ENCODE measurements at regions not wholly inside any gene's neighbourhood (a gene's known extent, or its start where the extent isn't known, plus 50 kb on each side); places are given as distances from the start of the nearest gene placed in this dataset.
"Not testable (repeated sequence)": the region's sequence is repeated elsewhere in the genome, so short reads cannot be mapped to it uniquely, and the experiment has no call there.

DNA sequence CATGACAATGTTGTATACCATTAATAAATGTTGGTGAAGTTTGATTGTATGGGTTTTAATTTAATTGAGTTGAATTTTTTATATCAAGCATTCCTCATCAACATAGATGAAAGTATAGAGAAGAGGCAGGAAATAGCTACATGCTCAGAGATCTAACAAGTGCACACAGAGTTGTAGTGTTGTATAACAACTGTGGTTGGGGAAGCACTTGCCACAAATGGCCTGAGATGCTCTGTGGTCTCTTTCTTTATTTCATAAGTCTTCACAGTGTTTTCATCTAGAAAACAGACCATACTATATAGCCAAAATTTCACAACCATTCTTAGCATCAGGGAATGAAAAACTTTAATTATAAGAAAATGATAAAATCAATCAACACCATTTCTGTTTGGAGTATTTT, 682.6 kb upstream of the NECTIN3 start:
- DNase-seq = no peak

DNA sequence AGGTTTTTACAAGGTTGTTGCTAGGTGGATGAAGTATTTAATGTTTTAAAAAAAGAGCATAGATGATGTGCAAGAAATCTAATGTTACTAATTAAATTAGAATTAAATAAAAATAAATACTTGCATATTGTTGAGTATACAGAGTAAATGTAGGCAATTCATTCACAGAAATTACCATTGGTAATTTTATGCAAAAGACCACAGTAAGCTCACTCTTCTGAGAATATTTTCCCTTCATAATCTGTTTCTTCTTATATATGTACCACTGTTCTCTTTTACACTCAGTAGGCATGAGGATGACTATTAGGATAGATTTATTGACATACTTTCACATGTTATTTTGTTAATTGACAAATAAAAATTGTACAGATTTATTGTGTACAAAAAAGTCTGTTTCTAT, 681.2 kb upstream of the NECTIN3 start:
- DNase-seq = no peak

DNA sequence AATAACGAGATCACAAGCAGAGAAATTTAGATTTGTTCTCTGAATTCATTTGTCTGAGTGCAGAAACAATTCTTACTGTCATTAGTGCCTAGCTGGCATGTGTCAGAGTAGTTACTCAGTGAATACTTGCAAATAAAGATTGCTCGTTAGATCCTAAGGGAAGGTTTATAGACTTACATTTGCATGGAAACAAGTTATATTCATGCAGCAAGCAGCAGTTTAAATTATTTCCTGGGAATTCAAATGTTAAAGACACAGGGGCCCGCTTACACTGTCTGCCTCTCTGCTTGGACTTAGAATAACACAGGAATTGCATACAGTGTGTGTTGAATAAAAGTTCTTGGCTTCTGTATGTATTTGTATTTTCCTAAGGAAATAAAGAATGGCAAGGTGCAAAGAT, 680.6 kb upstream of the NECTIN3 start:
- no peak for DNase-seq

DNA sequence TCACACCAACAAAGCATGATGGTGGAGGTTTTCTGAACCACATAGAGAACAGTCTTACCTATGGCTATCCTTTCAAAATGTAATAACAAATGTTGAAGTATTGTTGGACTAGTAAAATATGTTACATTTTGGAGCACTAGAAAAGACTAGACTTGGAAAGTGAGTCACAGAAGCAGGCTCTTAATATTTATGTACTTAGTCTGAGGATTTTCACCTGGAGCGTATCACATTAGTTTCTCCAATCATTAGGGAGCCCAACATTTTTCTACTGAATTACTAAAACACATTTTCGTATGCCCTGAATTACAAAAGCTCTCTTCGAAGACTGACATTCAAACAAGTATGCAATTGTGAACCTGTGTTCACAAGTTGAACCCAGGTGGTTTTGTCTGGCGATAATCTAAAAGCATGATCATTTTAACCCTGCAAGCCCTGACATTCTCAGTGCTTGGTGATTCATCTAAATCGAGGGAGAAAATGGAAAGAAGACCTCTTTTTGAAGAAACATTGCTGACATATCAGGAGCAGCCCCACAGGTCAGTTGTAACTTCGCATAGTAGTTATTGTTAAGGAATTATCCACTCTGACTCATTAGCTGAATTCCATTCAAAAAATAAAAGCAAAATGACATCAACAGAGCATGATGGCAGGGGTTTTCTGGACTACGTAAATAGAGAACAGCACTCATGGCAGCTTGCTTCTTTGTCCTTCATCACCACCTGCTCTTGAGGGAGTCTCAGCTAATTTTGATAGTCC, 679.8 kb upstream of the NECTIN3 start:
- no peak for DNase-seq

DNA sequence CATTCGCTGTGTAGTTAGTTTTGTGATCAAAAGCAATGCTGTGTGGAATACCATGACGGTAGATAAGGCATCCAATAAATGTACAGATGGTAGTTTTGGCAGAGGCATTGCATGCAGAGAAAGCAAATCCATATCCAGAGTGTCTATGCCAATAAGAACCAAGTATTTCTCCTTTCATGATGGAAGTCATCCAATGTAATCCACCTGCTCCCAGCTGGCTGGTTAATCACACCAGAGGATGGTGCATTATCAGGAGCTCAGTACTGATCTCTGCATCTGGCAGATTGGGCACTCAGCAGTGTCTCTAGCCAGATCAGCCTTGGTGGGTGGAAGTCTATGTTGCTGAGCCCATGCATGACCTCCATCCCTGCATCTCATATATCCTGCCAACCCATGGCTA, 677.7 kb upstream of the NECTIN3 start:
- no peak for DNase-seq

DNA sequence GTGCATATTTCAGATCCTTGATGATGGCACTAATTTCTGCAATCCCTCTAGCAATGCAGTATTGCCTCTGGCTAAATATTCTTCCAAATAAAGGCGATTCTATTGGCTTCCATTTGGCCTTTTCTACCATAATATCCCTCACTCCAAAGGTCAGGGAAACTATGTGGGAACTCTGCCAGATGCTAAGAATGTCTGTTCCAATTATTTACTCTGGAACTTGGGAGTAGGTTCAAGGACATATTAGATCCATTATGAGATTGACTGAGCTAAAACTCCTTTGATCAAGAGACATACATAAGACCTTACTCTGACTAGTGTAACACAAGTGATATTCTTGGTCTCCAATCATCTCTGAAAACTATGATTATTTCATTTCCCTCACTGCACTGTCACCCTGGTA, 674.5 kb upstream of the NECTIN3 start:
- no peak for DNase-seq

DNA sequence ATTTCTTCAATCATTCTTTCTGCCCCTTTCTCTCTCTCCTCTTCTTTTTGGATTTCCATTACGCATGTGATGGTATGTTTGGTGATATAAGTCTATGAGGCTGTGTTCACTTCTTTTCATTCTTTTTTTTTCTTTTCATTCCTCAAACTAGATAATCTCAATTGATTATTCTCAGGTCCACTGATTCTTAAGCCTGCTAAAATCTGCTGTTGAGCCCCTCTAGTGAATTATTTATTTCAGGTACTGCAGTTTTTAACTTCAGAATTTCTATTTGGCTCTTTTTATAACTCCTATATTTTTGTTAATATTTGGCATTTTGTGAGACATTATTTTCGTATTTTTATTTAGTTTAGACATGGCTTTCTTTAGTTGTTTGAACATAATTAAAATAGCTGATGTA, 671.3 kb upstream of the NECTIN3 start:
- no peak for DNase-seq

DNA sequence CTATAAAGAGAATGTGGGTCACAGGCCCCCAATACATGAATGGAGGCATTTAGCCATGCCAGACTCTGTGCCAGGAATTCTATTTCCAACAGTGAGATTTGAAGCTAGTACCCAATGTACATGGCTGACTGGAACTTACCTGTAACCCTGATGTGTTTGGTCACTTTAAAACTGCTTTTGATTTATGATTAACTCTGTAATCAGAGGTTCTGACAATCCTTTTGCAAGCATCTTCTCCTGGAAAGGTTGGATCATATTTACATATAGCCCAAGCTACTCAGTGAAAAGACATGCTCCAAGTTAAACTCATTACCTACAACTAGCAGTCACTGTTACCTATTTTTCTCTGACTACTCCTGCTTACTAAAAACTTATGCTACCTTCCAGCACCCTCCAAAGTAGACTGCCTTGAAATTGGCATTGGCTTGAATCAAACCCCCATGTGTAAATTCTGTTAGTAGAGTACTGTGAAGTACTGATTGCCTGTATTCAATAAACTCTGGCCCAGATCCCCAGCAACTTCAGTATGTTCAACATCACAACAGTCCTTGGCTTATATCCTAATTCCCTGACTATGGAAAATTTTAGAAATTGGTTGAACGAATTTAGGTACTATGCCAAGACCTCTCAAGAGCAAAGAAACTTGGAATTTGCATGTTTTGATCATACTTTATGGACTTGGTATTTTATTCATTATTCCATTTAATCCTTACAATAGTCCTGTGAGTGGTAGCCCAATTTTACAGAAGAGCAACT, 665.6 kb upstream of the NECTIN3 start:
- DNase-seq = no peak

DNA sequence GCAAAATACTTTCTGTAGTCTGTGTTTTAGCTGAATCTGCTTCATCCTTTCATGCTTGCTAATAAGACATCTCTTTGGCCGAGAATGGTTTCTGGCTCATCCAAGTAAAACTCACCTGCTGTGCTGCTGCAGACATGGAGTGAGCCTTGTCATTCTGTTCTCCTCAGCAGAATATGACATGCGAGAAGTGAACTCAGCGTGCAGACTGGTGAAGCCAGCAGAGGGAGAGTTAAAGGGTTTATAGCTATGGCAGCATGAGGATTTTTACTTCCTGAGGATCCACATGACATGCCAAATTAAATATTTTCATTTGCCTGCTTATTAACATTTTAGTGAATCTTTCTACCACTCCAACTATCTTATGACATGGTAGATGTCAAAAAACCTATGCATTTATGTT, 658.4 kb upstream of the NECTIN3 start:
- DNase-seq = no peak

DNA sequence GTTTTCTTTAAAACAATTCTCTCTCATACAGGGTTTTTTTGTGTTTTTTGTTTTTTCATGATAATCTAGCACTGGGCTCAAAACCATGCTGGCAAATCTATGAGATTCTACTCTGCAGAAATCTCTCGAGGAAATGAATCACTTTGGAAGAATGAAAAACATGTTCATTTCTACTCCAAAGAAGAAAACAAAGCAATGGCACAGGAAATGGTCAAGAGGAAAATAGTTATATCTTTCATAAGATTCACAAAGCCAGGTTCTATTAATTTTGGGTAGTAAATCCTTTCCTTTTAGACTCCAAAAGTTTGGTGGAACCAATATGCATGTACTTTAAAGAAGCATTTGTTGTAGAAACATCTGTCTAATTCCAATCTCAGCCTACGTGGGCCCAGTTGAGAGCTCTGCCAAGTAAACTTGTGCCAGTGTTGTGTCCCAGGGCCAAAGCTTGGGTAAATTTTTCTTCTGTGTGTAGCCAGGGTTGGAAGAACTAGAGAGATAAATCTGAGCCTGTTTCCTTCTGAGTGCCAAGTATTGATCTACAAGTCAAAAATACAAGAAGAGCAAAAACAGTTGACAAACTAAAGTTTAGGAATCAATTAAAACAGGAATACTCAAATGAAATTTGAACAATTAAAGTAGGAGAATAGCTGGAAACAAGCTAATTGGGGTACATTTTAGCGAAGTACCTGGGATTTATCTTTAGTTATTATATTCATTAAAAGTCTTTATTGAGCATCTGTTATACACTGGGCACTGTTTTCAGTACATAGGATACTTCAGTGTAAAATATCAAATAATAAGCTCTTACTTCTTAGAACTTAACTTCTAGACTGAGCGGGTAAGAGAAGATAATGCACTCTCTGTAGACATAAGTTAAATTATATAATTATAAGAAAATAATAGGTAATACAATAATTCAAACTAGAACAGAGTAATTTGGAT, 657.5 kb upstream of the NECTIN3 start:
- no peak for DNase-seq

DNA sequence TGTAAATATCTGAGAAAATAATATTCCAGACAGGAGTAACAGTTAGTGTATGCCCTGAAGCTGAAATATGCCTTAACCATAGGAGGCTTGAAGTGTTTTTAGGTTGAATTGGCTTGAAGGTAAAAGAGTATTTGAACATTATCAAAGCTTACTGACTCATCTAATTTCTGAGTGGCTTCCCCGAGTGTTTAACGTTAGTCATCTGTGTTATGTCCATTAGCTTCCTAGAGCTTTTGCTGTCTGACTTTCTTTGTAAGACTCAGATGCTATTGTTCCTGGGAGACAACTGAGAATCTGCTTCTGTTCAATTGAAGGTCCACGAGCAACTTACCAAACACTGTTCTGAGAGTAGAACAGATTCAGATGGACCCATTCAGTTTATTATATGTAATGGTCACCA, 656.8 kb upstream of the NECTIN3 start:
- DNase-seq = no peak

DNA sequence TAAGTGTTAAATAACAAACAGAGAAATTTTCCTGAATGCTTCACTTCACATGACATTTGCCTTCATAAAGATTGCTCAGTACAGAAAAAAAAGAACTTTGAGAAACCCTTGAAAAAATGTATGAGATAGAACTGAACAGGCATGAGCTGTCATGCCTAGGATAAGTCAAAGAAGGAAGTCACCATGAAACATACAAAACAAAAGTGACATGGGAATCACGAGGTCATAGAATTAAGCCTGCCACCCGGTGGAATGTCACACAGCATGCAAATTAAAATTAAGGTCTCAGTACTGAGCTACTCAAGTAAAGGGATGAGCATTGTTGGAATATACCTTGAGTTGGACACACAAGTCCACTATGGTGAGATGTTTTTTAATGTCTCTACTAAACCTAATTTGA, 652.5 kb upstream of the NECTIN3 start:
- no peak for DNase-seq

DNA sequence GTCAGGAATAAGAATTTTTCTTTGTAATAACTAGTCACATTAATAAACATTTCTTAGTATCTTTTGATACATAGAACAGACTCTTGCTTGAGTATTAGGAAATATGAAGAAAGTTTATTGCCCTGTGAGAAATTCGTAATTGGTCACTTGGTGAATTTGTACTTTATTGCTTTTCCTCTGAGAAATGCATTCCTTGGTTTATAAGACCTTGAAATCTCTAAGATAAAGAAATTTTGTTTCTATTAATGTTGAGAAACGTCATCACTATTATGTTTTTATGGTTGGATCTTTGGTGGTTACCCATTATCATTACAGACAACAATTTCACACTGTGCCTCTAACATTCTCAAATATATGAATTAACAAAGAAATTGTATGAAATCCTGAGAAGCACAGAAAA, 652.0 kb upstream of the NECTIN3 start:
- DNase-seq = no peak

DNA sequence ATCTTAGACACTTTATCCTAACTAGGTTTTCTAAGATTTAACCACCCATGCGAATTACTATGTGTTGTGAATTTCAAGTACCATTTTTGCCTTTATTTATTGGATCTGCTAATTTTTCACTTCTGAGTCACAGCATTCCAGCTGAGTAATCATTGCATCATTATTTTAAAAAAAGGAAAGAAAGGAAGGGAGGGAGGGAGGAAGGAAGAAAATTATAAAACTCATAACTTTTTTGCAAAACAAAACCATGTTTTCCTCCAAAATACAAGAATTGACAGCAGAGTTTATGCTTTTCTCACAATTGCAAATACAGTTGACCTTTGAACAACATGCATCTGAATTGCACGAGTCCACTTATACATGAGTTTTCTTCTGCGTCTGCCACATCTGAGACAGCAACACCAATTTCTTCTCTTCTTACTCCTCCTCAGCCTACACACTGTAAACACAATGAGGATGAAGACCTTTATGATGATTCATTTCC, 651.4 kb upstream of the NECTIN3 start:
- no peak for DNase-seq

DNA sequence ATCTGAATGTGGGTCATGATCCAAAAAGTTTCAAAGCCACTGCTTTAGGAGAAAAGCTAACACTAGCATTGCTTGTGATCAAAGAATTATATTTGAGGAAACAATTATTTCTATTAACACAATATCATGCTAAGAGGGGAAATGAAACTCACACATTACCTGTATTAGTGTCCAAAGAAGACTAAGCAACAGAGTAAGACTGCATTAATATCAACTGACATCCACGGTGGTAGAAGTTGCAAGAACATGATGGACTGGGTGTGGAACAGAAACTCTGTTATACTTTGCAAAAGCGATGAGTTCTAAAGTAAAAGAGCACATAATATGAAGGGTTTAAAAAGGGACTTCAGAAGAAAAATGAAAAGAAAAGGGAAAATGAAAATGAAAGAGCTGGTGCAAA, 648.3 kb upstream of the NECTIN3 start:
- no peak for DNase-seq

DNA sequence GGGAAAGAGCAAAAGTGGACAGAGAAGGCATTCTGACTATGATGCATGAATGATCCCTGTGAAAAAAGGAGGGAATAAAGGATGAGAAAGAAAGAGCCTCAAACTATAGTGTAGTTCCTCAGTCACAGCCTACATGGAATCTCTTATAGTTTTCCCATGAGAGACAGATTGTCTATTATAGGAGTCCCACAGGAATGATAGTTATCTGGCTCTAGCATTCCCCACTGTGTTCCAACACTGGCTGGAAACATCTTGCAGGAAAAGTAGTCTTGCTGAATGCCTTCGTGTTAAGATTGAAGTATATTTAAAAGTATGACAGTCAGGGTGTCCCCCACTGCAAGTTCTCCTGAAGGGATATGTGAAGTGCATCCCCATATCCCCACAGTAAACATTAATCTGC, 641.5 kb upstream of the NECTIN3 start:
- DNase-seq = no peak

DNA sequence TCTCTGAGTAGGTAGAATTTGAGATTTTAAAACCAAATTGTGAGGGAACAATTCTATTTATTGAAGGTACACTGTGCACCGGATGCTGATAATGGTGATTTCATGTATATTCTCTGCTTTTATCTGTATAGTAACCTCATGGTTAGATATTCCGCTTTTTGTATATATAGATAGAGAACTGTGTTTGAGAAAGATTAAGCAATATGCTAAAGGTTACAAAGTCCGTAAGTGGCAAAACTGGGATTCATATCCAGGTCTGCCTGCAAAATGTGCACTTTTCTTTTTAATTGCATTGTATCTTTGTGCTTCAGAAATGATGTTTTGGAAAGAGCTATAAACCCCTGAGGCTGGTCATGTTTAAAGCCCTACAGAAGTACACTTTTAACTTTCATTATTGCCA, 635.4 kb upstream of the NECTIN3 start:
- no peak for DNase-seq

DNA sequence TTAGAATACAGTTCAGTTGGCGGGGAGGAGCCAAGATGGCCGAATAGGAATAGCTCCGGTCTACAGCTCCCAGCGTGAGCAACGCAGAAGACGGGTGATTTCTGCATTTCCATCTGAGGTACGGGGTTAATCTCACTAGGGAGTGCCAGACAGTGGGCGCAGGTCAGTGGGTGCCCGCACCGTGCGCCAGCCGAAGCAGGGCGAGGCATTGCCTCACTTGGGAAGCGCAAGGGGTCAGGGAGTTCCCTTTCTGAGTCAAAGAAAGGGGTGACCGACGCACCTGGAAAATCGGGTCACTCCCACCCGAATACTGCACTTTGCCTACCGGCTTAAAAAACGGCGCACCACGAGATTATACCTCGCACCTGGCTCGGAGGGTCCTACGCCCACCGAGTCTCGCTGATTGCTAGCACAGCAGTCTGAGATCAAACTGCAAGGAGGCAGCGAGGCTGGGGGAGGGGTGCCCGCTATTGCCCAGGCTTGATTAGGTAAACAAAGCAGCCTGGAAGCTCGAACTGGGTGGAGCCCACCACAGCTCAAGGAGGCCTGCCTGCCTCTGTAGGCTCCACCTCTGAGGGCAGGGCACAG, 631.5 kb upstream of the NECTIN3 start:
- DNase-seq = not testable (repeated sequence)

DNA sequence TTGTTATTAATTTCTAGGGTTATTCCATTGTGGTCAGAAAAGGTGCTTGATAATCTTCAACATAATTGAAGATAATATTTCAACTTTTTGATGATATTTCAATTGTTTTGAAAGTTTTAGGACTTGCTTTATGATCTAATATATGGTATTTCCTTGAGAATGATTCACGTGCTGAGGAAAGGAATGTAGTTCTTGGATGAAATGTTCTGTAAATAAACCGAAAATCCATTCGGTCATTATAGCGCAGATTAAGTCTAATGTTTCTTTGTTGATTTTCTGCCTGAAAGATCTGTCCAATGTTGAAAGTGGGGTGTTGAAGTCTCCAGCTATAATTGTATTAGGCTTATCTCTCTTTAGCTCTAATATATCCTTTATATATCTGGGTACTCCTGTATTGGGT, 617.5 kb upstream of the NECTIN3 start:
- DNase-seq = no peak

DNA sequence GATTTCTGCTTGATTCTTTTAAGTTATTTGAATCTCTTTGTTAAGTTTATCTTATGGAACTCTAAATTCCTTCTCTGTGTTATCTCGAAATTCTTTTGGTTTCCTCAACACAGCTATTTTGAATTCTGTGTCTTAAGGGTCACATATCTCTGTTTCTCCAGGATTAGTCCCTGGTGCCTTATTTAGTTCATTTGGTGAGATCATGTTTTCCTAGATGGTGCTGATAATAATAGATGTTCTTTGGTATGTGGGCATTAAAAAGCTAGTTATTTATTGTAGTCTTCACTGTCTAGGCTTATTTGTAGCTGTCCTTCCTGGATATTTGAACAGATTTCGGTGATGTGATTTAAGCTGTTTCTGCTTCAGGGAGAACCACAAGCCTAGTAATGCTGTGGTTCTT, 615.6 kb upstream of the NECTIN3 start:
- no peak for DNase-seq

DNA sequence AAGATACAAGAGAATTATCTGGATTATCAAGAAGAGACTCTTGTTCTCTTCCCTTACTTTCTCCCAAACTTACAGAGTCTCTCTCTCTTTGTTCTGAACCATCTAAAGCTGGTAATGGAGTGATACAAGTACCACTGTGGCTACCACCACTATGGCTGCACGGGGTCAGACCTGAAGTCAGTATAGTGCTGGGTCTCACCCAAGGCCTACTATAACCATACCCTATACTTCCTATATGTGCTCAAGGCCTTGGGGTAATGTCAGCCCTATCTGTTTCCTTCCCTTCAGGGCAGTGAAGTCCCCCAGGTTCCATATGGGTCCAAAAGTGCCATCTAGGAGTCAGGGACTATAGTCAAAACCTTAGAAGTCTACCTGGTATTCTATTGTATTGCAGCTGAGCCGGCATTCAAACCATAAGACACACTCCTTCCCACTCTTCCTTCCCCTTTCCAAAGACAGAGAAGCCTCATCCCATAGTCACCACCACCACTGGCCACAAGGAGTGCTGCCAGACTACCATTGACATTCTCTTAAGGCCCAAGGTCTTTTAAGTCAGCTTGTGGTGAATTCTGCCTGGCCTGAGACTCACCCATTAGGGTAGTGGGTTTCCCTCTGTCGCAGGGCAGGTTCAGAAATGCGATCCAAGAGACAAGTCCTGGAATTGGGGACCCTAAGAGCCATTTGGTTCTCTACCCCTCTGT, 615.0 kb upstream of the NECTIN3 start:
- no peak for DNase-seq

Data from amygdala (tissue), 56 donors.